B cell (primary cell): ENCODE measurements at regions not wholly inside any gene's neighbourhood (a gene's known extent, or its start where the extent isn't known, plus 50 kb on each side); places are given as distances from the start of the nearest gene placed in this dataset.

Experiments used
- ATAC-seq: fragments of 200-7000 bp; cut with Tn5 transposase; one replicate; pipeline ENCODE4 v1.10.0; 2021; ENCODE audit warnings: low read depth, mild to moderate bottlenecking, moderate number of reproducible peaks, moderate library complexity
- CTCF ChIA-PET: fragments of 350-600 bp; sonication (Branson Sonifier 250); formaldehyde crosslinking; loops from one replicate; lab custom pipeline; 2021; ENCODE audit warnings: antibody characterized with exemption, inconsistent platforms; lab: Charles Lee
- POLR2A ChIA-PET: fragments of 350-600 bp; sonication (Branson Sonifier 250); formaldehyde crosslinking; loops from one replicate; lab custom pipeline; 2021; ENCODE audit warnings: antibody characterized with exemption; lab: Charles Lee
- DNase-seq: peaks from one replicate; pipeline ENCODE4 v3.0.0; 2013
- H2AFZ ChIP-seq: 2 replicates; pipeline ENCODE4 v1.6.1; 2012; ENCODE audit warnings: mild to moderate bottlenecking, low read depth, low read length; ENCODE audit not compliant: insufficient read depth, poor library complexity, severe bottlenecking
- H3K27ac ChIP-seq, 2 donors: 1 replicate in 1 of 2; 2 replicates in 1 of 2; pipeline ENCODE4 v1.5.1; 2012 to 2013; ENCODE audit warnings: low read length in 2 of 2, mild to moderate bottlenecking in 2 of 2, moderate library complexity in 1 of 2
- H3K27me3 ChIP-seq, 4 experiments: fragments of 200-600 bp in 1 of 4; sonication (generic) in 1 of 4; replicated peaks in 1 of 4; 1 replicate in 2 of 4; 2 replicates in 2 of 4; pipeline versions ENCODE4 v1.6.1 to v1.7.0; 2013 to 2016; ENCODE audit warnings: low read length in 3 of 4, mild to moderate bottlenecking in 2 of 4, mixed read lengths in 1 of 4, moderate library complexity in 1 of 4; ENCODE audit not compliant: insufficient read depth in 4 of 4, control insufficient read depth in 3 of 4; ENCODE audit errors: control extremely low read depth in 1 of 4
- H3K36me3 ChIP-seq, 2 experiments: replicated peaks in 1 of 2; 1 replicate in 1 of 2; 2 replicates in 1 of 2; pipeline versions ENCODE4 v1.6.1 to v1.7.1; 2013; ENCODE audit warnings: low read length in 1 of 2; ENCODE audit not compliant: insufficient read depth in 2 of 2, control insufficient read depth in 1 of 2; ENCODE audit errors: control extremely low read depth in 1 of 2, extremely low read depth in 1 of 2
- H3K4me1 ChIP-seq, 2 donors: fragments of 200-600 bp in 1 of 2; sonication (generic) in 1 of 2; 1 replicate in 1 of 2; 2 replicates in 1 of 2; pipeline versions ENCODE4 v1.5.1 to v1.6.1; 2013 to 2017; ENCODE audit warnings: low read length in 2 of 2; ENCODE audit not compliant: control insufficient read depth in 2 of 2, insufficient read depth in 2 of 2
- H3K4me2 ChIP-seq: replicated peaks from 2 replicates; pipeline ENCODE3; 2012; ENCODE audit warnings: mild to moderate bottlenecking, low read depth, low read length; ENCODE audit not compliant: poor library complexity, severe bottlenecking
- H3K4me3 ChIP-seq, 5 experiments: fragments of 200-600 bp in 1 of 5; sonication (generic) in 1 of 5; 1 replicate in 3 of 5; 2 replicates in 2 of 5; pipeline versions ENCODE4 v1.5.1 to v1.7.0; 2011 to 2016; ENCODE audit warnings: low read length in 4 of 5, mild to moderate bottlenecking in 4 of 5, low read depth in 2 of 5, control low read depth in 1 of 5, moderate library complexity in 1 of 5; ENCODE audit not compliant: insufficient read depth in 1 of 5; ENCODE audit errors: control extremely low read depth in 1 of 5, extremely low read depth in 1 of 5
- H3K79me2 ChIP-seq: fragments of 200-600 bp; sonication (generic); one replicate; pipeline ENCODE4 v1.6.0; 2016; ENCODE audit warnings: low read length; ENCODE audit not compliant: control insufficient read depth, insufficient read depth
- H3K9ac ChIP-seq: fragments of 200-600 bp; sonication (generic); 2 replicates; pipeline ENCODE4 v1.6.1; 2017; ENCODE audit warnings: mild to moderate bottlenecking, low read length, moderate library complexity
- H3K9me3 ChIP-seq, 3 donors: one replicate each; pipeline versions ENCODE4 v1.6.1 to v1.7.1; 2013; ENCODE audit warnings: low read length in 2 of 3; ENCODE audit not compliant: control insufficient read depth in 2 of 3, insufficient read depth in 1 of 3; ENCODE audit errors: control extremely low read depth in 1 of 3
- H4K20me1 ChIP-seq: 2 replicates; pipeline ENCODE4 v1.6.0; 2012; ENCODE audit warnings: mild to moderate bottlenecking, low read length; ENCODE audit not compliant: insufficient read depth, control insufficient read depth, poor library complexity, severe bottlenecking
- H3K27ac Mint-ChIP-seq: one replicate; pipeline ENCODE4 v1.8.0; 2021; ENCODE audit warnings: mixed read lengths
- H3K27me3 Mint-ChIP-seq: one replicate; pipeline ENCODE4 v1.8.0; 2021; ENCODE audit warnings: mixed read lengths
- H3K4me1 Mint-ChIP-seq: one replicate; pipeline ENCODE4 v1.8.0; 2021; ENCODE audit warnings: mixed read lengths
- H3K4me3 Mint-ChIP-seq: one replicate; pipeline ENCODE4 v1.8.0; 2021; ENCODE audit warnings: mixed read lengths
- H3K9me3 Mint-ChIP-seq: one replicate; pipeline ENCODE4 v1.8.0; 2022; ENCODE audit warnings: mixed read lengths; ENCODE audit not compliant: insufficient read depth
- EZH2 ChIP-seq: IDR thresholded peaks from 2 replicates; pipeline ENCODE4 v1.6.1; 2012; ENCODE audit warnings: borderline replicate concordance, low read depth, mild to moderate bottlenecking, moderate library complexity, low read length; ENCODE audit not compliant: insufficient read depth, poor library complexity, severe bottlenecking
- WGBS: methylation state at CpG from one replicate; pipeline ENCODE4 v1.1.5; 2013; ENCODE audit warnings: missing lambda C conversion rate; ENCODE audit not compliant: insufficient coverage; 5-methylcytosine and 5-hydroxymethylcytosine counted together
- intact Hi-C: fragments of 100-400 bp; cut with micrococcal nuclease; formaldehyde crosslinking; loops from one replicate; pipeline ENCODE4 v1.10.0; 2022
- TF ChIP-seq, protein P1 (sequence below): fragments of 200-600 bp; IDR thresholded peaks from one replicate; pipeline ENCODE4 v1.8.0; 2022; ENCODE audit warnings: antibody characterized with exemption, mild to moderate bottlenecking

- H3K4me1 Mint-ChIP-seq: no peaks in the 10 kb centered on the region
- peaks cover 6% of the 10 kb centered on the region for H3K9me3 Mint-ChIP-seq
- CTCF ChIA-PET: no interaction called here
- H3K79me2 ChIP-seq: no peaks in the 10 kb centered on the region
- no peaks in the 10 kb centered on the region for H4K20me1 ChIP-seq
- H3K27ac ChIP-seq: no peak overlapping the region
- no peaks in the 10 kb centered on the region for H3K4me1 ChIP-seq
- no peak overlapping the region for H3K9ac ChIP-seq
- no peak overlapping the region for H3K4me3 Mint-ChIP-seq
- H3K4me3 ChIP-seq: no peak overlapping the region
- no peaks in the 10 kb centered on the region for H3K27me3 ChIP-seq
- POLR2A ChIA-PET: no interaction called here
- no peak for ATAC-seq
- no peaks in the 10 kb centered on the region for H3K36me3 ChIP-seq
- no peak overlapping the region for H3K27ac Mint-ChIP-seq
- TF ChIP-seq, protein P1, sequence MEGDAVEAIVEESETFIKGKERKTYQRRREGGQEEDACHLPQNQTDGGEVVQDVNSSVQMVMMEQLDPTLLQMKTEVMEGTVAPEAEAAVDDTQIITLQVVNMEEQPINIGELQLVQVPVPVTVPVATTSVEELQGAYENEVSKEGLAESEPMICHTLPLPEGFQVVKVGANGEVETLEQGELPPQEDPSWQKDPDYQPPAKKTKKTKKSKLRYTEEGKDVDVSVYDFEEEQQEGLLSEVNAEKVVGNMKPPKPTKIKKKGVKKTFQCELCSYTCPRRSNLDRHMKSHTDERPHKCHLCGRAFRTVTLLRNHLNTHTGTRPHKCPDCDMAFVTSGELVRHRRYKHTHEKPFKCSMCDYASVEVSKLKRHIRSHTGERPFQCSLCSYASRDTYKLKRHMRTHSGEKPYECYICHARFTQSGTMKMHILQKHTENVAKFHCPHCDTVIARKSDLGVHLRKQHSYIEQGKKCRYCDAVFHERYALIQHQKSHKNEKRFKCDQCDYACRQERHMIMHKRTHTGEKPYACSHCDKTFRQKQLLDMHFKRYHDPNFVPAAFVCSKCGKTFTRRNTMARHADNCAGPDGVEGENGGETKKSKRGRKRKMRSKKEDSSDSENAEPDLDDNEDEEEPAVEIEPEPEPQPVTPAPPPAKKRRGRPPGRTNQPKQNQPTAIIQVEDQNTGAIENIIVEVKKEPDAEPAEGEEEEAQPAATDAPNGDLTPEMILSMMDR: no peak
- no peak for TF ChIP-seq EZH2
- 74% methylated on average over 4 of the region's 4 CpGs for WGBS
- DNase-seq: no peak
- no peak overlapping the region for H2AFZ ChIP-seq
- no peak overlapping the region for H3K4me2 ChIP-seq
- H3K9me3 ChIP-seq: no peaks in the 10 kb centered on the region
- H3K27me3 Mint-ChIP-seq: no peaks in the 10 kb centered on the region
- intact Hi-C loops: no loop called here
Observed at GRCh38 chr13:93080166-93080565, 146.4 kb upstream of the GPC6 start.

DNA sequence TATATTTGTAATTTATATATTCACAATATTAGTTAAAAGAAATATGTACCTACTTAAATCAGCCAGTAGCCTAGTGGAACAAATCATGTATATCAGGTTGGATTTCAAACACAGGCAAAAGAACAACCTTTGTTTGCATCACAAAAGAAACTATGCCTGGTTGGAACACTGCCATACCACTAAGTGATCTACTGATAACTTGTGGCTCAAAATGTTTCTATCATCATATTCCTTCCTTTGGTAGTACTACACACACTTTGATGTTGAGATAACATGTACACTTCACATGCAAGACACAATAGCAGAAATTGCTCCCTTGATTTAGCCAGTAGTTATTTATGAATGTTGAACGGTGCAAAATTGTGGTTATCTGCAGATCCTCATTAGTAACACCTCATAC is 146.0 kb upstream of the GPC6 start:
- H3K4me2 ChIP-seq: no peak overlapping the region
- DNase-seq (no peak), ATAC-seq (no peak)
- no peak overlapping the region for H3K9ac ChIP-seq
- H3K27ac ChIP-seq: no peak overlapping the region
- TF ChIP-seq EZH2: no peak
- H3K27me3 ChIP-seq: no peaks in the 10 kb centered on the region
- Mint-ChIP-seq H3K27ac (no peak overlapping the region), H3K4me3 (no peak overlapping the region), H3K4me1 (no peaks in the 10 kb centered on the region), H3K9me3 (peaks cover 6% of the 10 kb centered on the region), H3K27me3 (no peaks in the 10 kb centered on the region)
- no peak overlapping the region for H3K4me3 ChIP-seq
- H3K79me2 ChIP-seq: no peaks in the 10 kb centered on the region
- H3K9me3 ChIP-seq: no peaks in the 10 kb centered on the region
- H3K36me3 ChIP-seq: no peaks in the 10 kb centered on the region
- no peak overlapping the region for H2AFZ ChIP-seq
- no peaks in the 10 kb centered on the region for H4K20me1 ChIP-seq
- no CpG with 5 or more reads among the region's 1 CpG for WGBS
- POLR2A ChIA-PET: no interaction called here
- CTCF ChIA-PET: no interaction called here
- intact Hi-C loops: no loop called here
- no peaks in the 10 kb centered on the region for H3K4me1 ChIP-seq
